ENCODE measurements at regions not wholly inside any gene's neighbourhood (a gene's known extent, or its start where the extent isn't known, plus 50 kb on each side); places are given as distances from the start of the nearest gene placed in this dataset.

DNA sequence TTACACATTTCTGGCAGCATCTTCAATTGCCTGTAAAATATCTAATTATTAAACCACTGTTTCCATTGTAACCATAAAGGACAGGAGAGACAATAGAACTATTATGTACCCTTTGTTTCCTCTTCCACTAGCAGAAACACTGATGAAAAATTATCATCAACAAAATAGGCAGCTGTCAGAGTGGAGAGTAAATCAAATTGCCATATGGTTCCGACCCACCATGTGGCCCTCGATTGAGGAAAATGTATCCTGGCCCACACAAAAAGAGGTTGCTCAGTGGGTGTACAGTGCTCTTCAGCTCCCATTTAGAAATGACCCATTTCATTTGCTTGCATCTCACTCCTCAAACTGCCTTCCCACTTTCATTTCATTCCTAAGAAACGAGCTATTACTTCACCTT is 570.6 kb upstream of the UBE2E2 start:
- Histone ChIP-seq H3K36me3 (ENCODE audit: control insufficient read depth in 1 of 2, insufficient read depth in 2 of 2, low read length in 2 of 2) (no peaks in the 10 kb centered on the region), H3K9me3 (ENCODE audit: control insufficient read depth in 1 of 2, insufficient read depth in 1 of 2, low read depth in 1 of 2, low read length in 2 of 2) (no peaks in the 10 kb centered on the region; a peak in 1 of 4 replicates), H3K4me2 (ENCODE audit: low read length) (no peak overlapping the region), H3K4me3 (replicated peaks in 1 of 2; ENCODE audit: low read depth in 1 of 2, low read length in 2 of 2) (no peak overlapping the region), H4K20me1 (ENCODE audit: insufficient read depth) (no peaks in the 10 kb centered on the region), H3K9me2 (ENCODE audit: insufficient read depth) (no peaks in the 10 kb centered on the region), H3K4me1 (ENCODE audit: control insufficient read depth in 1 of 2, insufficient read depth in 2 of 2, low read length in 2 of 2) (no peaks in the 10 kb centered on the region), H3K27ac (ENCODE audit: low read depth, low read length) (no peak overlapping the region), H3K9ac (ENCODE audit: low read length) (no peak overlapping the region), H3K79me2 (ENCODE audit: insufficient read depth, low read length) (no peaks in the 10 kb centered on the region), H3K27me3 (ENCODE audit: insufficient read depth, low read length) (no peaks in the 10 kb centered on the region), H2AFZ (ENCODE audit: low read depth, low read length, poor library complexity, severe bottlenecking) (no peak overlapping the region)
- RAD21 ChIA-PET (ENCODE audit: low non-redundant PET in 1 of 2, low total read pairs in 2 of 2, uncharacterized antibody in 2 of 2, unreplicated experiment in 2 of 2): no interaction called here
- no TSS peak for BruUV-seq (replicated peaks)
- POLR2A ChIA-PET: no interaction called here
- CTCF ChIA-PET: no interaction called here
- intact Hi-C loops (cut with micrococcal nuclease): no loop called here
- DNase-seq (ENCODE audit: low read depth, low spot score): no peak
- no peak for ATAC-seq
- TF ChIP-seq, protein P1, sequence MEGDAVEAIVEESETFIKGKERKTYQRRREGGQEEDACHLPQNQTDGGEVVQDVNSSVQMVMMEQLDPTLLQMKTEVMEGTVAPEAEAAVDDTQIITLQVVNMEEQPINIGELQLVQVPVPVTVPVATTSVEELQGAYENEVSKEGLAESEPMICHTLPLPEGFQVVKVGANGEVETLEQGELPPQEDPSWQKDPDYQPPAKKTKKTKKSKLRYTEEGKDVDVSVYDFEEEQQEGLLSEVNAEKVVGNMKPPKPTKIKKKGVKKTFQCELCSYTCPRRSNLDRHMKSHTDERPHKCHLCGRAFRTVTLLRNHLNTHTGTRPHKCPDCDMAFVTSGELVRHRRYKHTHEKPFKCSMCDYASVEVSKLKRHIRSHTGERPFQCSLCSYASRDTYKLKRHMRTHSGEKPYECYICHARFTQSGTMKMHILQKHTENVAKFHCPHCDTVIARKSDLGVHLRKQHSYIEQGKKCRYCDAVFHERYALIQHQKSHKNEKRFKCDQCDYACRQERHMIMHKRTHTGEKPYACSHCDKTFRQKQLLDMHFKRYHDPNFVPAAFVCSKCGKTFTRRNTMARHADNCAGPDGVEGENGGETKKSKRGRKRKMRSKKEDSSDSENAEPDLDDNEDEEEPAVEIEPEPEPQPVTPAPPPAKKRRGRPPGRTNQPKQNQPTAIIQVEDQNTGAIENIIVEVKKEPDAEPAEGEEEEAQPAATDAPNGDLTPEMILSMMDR (IDR thresholded peaks at IDR 0.05 in 2 of 3, conservative IDR thresholded peaks at IDR 0.05 in 1 of 3; ENCODE audit: borderline replicate concordance in 1 of 3, insufficient read depth in 1 of 3, low read depth in 2 of 3, low read length in 2 of 3): no peak

DNA sequence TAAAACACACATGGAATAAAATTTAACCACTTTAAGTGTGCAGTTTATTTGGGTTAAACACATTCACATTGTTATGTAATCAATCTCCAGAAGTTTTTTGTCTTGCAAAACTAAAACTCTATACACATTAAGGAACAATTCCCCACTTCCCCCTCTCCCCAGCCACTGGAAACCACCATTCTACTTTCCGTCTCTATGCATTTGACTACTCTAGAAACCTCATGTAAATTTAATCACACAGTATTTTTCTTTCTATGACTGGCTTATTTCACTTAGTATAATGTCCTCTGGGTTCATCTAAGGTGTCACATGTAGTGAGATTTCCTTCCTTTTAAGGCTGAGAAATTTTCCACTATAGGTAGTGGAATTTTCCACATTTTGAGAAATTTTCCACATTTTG is 568.7 kb upstream of the UBE2E2 start:
- intact Hi-C loops (cut with micrococcal nuclease): no loop called here
- Histone ChIP-seq H2AFZ (ENCODE audit: low read depth, low read length, poor library complexity, severe bottlenecking) (no peak overlapping the region), H3K27ac (ENCODE audit: low read depth, low read length) (no peak overlapping the region), H4K20me1 (ENCODE audit: insufficient read depth) (no peaks in the 10 kb centered on the region), H3K9me3 (ENCODE audit: control insufficient read depth in 1 of 2, insufficient read depth in 1 of 2, low read depth in 1 of 2, low read length in 2 of 2) (no peaks in the 10 kb centered on the region; a peak in 1 of 4 replicates), H3K27me3 (ENCODE audit: insufficient read depth, low read length) (no peaks in the 10 kb centered on the region), H3K4me1 (ENCODE audit: control insufficient read depth in 1 of 2, insufficient read depth in 2 of 2, low read length in 2 of 2) (no peaks in the 10 kb centered on the region), H3K9me2 (ENCODE audit: insufficient read depth) (no peaks in the 10 kb centered on the region), H3K79me2 (ENCODE audit: insufficient read depth, low read length) (no peaks in the 10 kb centered on the region), H3K9ac (ENCODE audit: low read length) (no peak overlapping the region), H3K4me3 (replicated peaks in 1 of 2; ENCODE audit: low read depth in 1 of 2, low read length in 2 of 2) (no peak overlapping the region), H3K4me2 (ENCODE audit: low read length) (no peak overlapping the region), H3K36me3 (ENCODE audit: control insufficient read depth in 1 of 2, insufficient read depth in 2 of 2, low read length in 2 of 2) (no peaks in the 10 kb centered on the region)
- DNase-seq (ENCODE audit: low read depth, low spot score) (no peak), ATAC-seq (no peak)
- no peak for TF ChIP-seq SP1 (IDR thresholded peaks at IDR 0.05; ENCODE audit: low read depth)
- TF ChIP-seq, protein P2, sequence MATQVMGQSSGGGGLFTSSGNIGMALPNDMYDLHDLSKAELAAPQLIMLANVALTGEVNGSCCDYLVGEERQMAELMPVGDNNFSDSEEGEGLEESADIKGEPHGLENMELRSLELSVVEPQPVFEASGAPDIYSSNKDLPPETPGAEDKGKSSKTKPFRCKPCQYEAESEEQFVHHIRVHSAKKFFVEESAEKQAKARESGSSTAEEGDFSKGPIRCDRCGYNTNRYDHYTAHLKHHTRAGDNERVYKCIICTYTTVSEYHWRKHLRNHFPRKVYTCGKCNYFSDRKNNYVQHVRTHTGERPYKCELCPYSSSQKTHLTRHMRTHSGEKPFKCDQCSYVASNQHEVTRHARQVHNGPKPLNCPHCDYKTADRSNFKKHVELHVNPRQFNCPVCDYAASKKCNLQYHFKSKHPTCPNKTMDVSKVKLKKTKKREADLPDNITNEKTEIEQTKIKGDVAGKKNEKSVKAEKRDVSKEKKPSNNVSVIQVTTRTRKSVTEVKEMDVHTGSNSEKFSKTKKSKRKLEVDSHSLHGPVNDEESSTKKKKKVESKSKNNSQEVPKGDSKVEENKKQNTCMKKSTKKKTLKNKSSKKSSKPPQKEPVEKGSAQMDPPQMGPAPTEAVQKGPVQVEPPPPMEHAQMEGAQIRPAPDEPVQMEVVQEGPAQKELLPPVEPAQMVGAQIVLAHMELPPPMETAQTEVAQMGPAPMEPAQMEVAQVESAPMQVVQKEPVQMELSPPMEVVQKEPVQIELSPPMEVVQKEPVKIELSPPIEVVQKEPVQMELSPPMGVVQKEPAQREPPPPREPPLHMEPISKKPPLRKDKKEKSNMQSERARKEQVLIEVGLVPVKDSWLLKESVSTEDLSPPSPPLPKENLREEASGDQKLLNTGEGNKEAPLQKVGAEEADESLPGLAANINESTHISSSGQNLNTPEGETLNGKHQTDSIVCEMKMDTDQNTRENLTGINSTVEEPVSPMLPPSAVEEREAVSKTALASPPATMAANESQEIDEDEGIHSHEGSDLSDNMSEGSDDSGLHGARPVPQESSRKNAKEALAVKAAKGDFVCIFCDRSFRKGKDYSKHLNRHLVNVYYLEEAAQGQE (IDR thresholded peaks at IDR 0.05; ENCODE audit: low read depth): no peak
- no peak for TF ChIP-seq POLR2A (IDR thresholded peaks at IDR 0.05; ENCODE audit: borderline replicate concordance, extremely low read depth, insufficient read depth, insufficient read length)
- TF ChIP-seq, protein P3, sequence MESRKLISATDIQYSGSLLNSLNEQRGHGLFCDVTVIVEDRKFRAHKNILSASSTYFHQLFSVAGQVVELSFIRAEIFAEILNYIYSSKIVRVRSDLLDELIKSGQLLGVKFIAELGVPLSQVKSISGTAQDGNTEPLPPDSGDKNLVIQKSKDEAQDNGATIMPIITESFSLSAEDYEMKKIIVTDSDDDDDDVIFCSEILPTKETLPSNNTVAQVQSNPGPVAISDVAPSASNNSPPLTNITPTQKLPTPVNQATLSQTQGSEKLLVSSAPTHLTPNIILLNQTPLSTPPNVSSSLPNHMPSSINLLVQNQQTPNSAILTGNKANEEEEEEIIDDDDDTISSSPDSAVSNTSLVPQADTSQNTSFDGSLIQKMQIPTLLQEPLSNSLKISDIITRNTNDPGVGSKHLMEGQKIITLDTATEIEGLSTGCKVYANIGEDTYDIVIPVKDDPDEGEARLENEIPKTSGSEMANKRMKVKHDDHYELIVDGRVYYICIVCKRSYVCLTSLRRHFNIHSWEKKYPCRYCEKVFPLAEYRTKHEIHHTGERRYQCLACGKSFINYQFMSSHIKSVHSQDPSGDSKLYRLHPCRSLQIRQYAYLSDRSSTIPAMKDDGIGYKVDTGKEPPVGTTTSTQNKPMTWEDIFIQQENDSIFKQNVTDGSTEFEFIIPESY (IDR thresholded peaks at IDR 0.05; ENCODE audit: extremely low read depth, insufficient replicate concordance, low read length): no peak
- no peak for TF ChIP-seq CBX3 (IDR thresholded peaks at IDR 0.05; ENCODE audit: low read depth)
- TF ChIP-seq ZFX (IDR thresholded peaks at IDR 0.05): no peak
- no TSS peak for BruUV-seq (replicated peaks)
- ChIA-PET RAD21 (ENCODE audit: low non-redundant PET in 1 of 2, low total read pairs in 2 of 2, uncharacterized antibody in 2 of 2, unreplicated experiment in 2 of 2) (no interaction called here), CTCF (no interaction called here), POLR2A (no interaction called here)
